ENCODE measurements at regions not wholly inside any gene's neighbourhood (a gene's known extent, or its start where the extent isn't known, plus 50 kb on each side); places are given as distances from the start of the nearest gene placed in this dataset.

GRCh38 chr4:138535316-138535715 lies 293.2 kb upstream of the SLC7A11 start:
- Histone ChIP-seq H3K27me3 (ENCODE audit: control insufficient read depth in 3 of 3, insufficient read depth in 3 of 3, low read length in 2 of 3) (peaks cover 0 to 2% (median 0%) of the 10 kb centered on the region in 3 donors), H3K36me3 (ENCODE audit: control insufficient read depth in 4 of 4, insufficient read depth in 4 of 4, low read length in 4 of 4) (no peaks in the 10 kb centered on the region), H3K27ac (ENCODE audit: low read depth in 1 of 2, low read length in 1 of 2) (no peak overlapping the region), H3K4me3 (no peak overlapping the region), H3K9me3 (ENCODE audit: control insufficient read depth in 4 of 4, insufficient read depth in 3 of 4, low read length in 3 of 4) (peaks cover 0 to 8% (median 3%) of the 10 kb centered on the region in 4 donors), H3K9ac (ENCODE audit: insufficient read depth in 1 of 2, low read length in 2 of 2) (no peak overlapping the region), H3K4me1 (ENCODE audit: control insufficient read depth in 5 of 5, insufficient read depth in 5 of 5, low read length in 5 of 5) (no peaks in the 10 kb centered on the region)
- 56 to 69% methylated on average over 2 of the region's 2 CpGs for WGBS, 2 donors
- DNase-seq (no peak), ATAC-seq (ENCODE audit: insufficient read depth, low FRiP score) (no peak)
- TF ChIP-seq CTCF (IDR thresholded peaks at IDR 0.05; ENCODE audit: control extremely low read depth, extremely low read depth) = no peak

GRCh38 chr4:138522366-138522765 lies 280.2 kb upstream of the SLC7A11 start:
- H3K27ac ChIP-seq (ENCODE audit: low read depth in 1 of 2, low read length in 1 of 2) = no peak overlapping the region
- peaks cover 0 to 4% (median 1%) of the 10 kb centered on the region in 4 donors for H3K9me3 ChIP-seq (ENCODE audit: control insufficient read depth in 4 of 4, insufficient read depth in 3 of 4, low read length in 3 of 4)
- no peak for TF ChIP-seq CTCF (IDR thresholded peaks at IDR 0.05; ENCODE audit: control extremely low read depth, extremely low read depth)
- ATAC-seq (ENCODE audit: insufficient read depth, low FRiP score) (no peak), DNase-seq (no peak)
- no peaks in the 10 kb centered on the region for H3K4me1 ChIP-seq (ENCODE audit: control insufficient read depth in 5 of 5, insufficient read depth in 5 of 5, low read length in 5 of 5)
- no peak overlapping the region for H3K4me3 ChIP-seq
- WGBS, 2 donors = 86% methylated on average over 1 of the region's 1 CpG
- H3K27me3 ChIP-seq (ENCODE audit: control insufficient read depth in 3 of 3, insufficient read depth in 3 of 3, low read length in 2 of 3) = no peaks in the 10 kb centered on the region
- no peaks in the 10 kb centered on the region for H3K36me3 ChIP-seq (ENCODE audit: control insufficient read depth in 4 of 4, insufficient read depth in 4 of 4, low read length in 4 of 4)
- H3K9ac ChIP-seq (ENCODE audit: insufficient read depth in 1 of 2, low read length in 2 of 2) = no peak overlapping the region

- no peak overlapping the region for H3K9ac ChIP-seq (ENCODE audit: insufficient read depth in 1 of 2, low read length in 2 of 2)
- H3K9me3 ChIP-seq (ENCODE audit: control insufficient read depth in 4 of 4, insufficient read depth in 3 of 4, low read length in 3 of 4) = peaks cover 0 to 4% (median 1%) of the 10 kb centered on the region in 4 donors
- no peaks in the 10 kb centered on the region for H3K36me3 ChIP-seq (ENCODE audit: control insufficient read depth in 4 of 4, insufficient read depth in 4 of 4, low read length in 4 of 4)
- ATAC-seq (ENCODE audit: insufficient read depth, low FRiP score) (no peak), DNase-seq (no peak)
- no peaks in the 10 kb centered on the region for H3K27me3 ChIP-seq (ENCODE audit: control insufficient read depth in 3 of 3, insufficient read depth in 3 of 3, low read length in 2 of 3)
- no peaks in the 10 kb centered on the region for H3K4me1 ChIP-seq (ENCODE audit: control insufficient read depth in 5 of 5, insufficient read depth in 5 of 5, low read length in 5 of 5)
- H3K4me3 ChIP-seq = no peak overlapping the region
- no peak overlapping the region for H3K27ac ChIP-seq (ENCODE audit: low read depth in 1 of 2, low read length in 1 of 2)
- WGBS, 2 donors = 72 to 85% methylated on average over 4 of the region's 4 CpGs
- TF ChIP-seq CTCF (IDR thresholded peaks at IDR 0.05; ENCODE audit: control extremely low read depth, extremely low read depth) = no peak
Measured at GRCh38 chr4:138521809-138522208, 279.7 kb upstream of the SLC7A11 start.

- DNase-seq = no peak
- Histone ChIP-seq H3K36me3 (ENCODE audit: control insufficient read depth in 4 of 4, insufficient read depth in 4 of 4, low read length in 4 of 4) (no peaks in the 10 kb centered on the region), H3K9ac (ENCODE audit: insufficient read depth in 1 of 2, low read length in 2 of 2) (no peak overlapping the region), H3K9me3 (ENCODE audit: control insufficient read depth in 4 of 4, insufficient read depth in 3 of 4, low read length in 3 of 4) (peaks cover 0 to 4% (median 0%) of the 10 kb centered on the region in 4 donors), H3K27ac (ENCODE audit: low read depth in 1 of 2, low read length in 1 of 2) (no peak overlapping the region), H3K4me1 (ENCODE audit: control insufficient read depth in 5 of 5, insufficient read depth in 5 of 5, low read length in 5 of 5) (no peaks in the 10 kb centered on the region), H3K4me3 (no peak overlapping the region), H3K27me3 (ENCODE audit: control insufficient read depth in 3 of 3, insufficient read depth in 3 of 3, low read length in 2 of 3) (no peaks in the 10 kb centered on the region)
- ATAC-seq (ENCODE audit: insufficient read depth, low FRiP score) = no peak
- TF ChIP-seq CTCF (IDR thresholded peaks at IDR 0.05; ENCODE audit: control extremely low read depth, extremely low read depth) = no peak
- 41 to 47% methylated on average over 2 of the region's 2 CpGs for WGBS, 2 donors
Measured at GRCh38 chr4:138519436-138519835, 277.3 kb upstream of the SLC7A11 start.
